A549 (cell line): ENCODE measurements at regions not wholly inside any gene's neighbourhood (a gene's known extent, or its start where the extent isn't known, plus 50 kb on each side); places are given as distances from the start of the nearest gene placed in this dataset.

Experiments used
- ATAC-seq, 2 experiments: fragments of 200-7000 bp in 1 of 2; fragments of >200 bp in 1 of 2; cut with Nextera tagmentation in 1 of 2; cut with Tn5 transposase in 1 of 2; 3 replicates each; pipeline versions ENCODE4 v1.8.0 to v1.9.1; 2018 to 2020; ENCODE audit warnings: mild to moderate bottlenecking in 1 of 2, moderate library complexity in 1 of 2
- CTCF ChIA-PET: fragments of 300-600 bp; sonication (Branson Sonifier 250); formaldehyde crosslinking; extraction: SDS; loops from one replicate; lab custom pipeline; 2021; ENCODE audit warnings: antibody characterized with exemption, inconsistent platforms; lab: Yijun Ruan, JAX
- POLR2A ChIA-PET: fragments of 350-600 bp; formaldehyde crosslinking; extraction: SDS; loops from one replicate; lab custom pipeline; 2021; ENCODE audit warnings: antibody characterized with exemption, inconsistent platforms; lab: Yijun Ruan, JAX
- DNase-seq, 2 experiments: peaks; one replicate each; pipeline versions ENCODE4 v3.0.0 to v3.0.0-alpha.2; 2011 to 2016; ENCODE audit warnings: low read depth in 1 of 2, low spot score in 1 of 2
- FAIRE-seq: peaks from 2 replicates; lab custom pipeline; 2011; peaks lifted over from hg19 to GRCh38; lab: Jason Lieb, UNC
- H3K27ac ChIP-seq, 2 experiments: fragments of >200 bp; sonication (Bioruptor Twin); formaldehyde crosslinking; 3 replicates each; pipeline ENCODE4 v1.5.1; 2016 to 2017
- H3K4me1 ChIP-seq: fragments of >200 bp; sonication (Bioruptor Twin); formaldehyde crosslinking; 3 replicates; pipeline ENCODE4 v1.6.1; 2016
- H3K4me2 ChIP-seq: fragments of >200 bp; sonication (Bioruptor Twin); formaldehyde crosslinking; 3 replicates; pipeline ENCODE4 v1.6.1; 2016
- H3K4me3 ChIP-seq: fragments of >200 bp; sonication (Bioruptor Twin); formaldehyde crosslinking; 3 replicates; pipeline ENCODE4 v1.5.1; 2016
- H3K9me3 ChIP-seq: fragments of >200 bp; sonication (Bioruptor Twin); formaldehyde crosslinking; 3 replicates; pipeline ENCODE4 v1.6.1; 2016
- BHLHE40 ChIP-seq: IDR thresholded peaks from 2 replicates; pipeline ENCODE4 v1.6.1; 2012; ENCODE audit warnings: low read depth, low read length, inconsistent platforms
- CEBPB ChIP-seq, 2 experiments: fragments of >200 bp in 1 of 2; sonication (Bioruptor Twin) in 1 of 2; formaldehyde crosslinking in 1 of 2; IDR thresholded peaks; 2 replicates each; pipeline ENCODE4 v1.6.1; 2012 to 2016
- CHD2 ChIP-seq: fragments of 150-350 bp; IDR thresholded peaks from 2 replicates; pipeline ENCODE4 v1.6.1; 2014; ENCODE audit warnings: low read length; ENCODE audit not compliant: partially characterized antibody
- EHF ChIP-seq: fragments of 250-450 bp; sonication (Bioruptor Pico); IDR thresholded peaks from 2 replicates; pipeline ENCODE4 v1.5.0; 2020; ENCODE audit warnings: mild to moderate bottlenecking
- EP300 ChIP-seq, 2 experiments: fragments of >200 bp; sonication (Bioruptor Twin); formaldehyde crosslinking; IDR thresholded peaks; 2 replicates in 1 of 2; 3 replicates in 1 of 2; pipeline ENCODE4 v1.6.1; 2016 to 2017
- ESRRA ChIP-seq: fragments of 150-350 bp; IDR thresholded peaks from 2 replicates; pipeline ENCODE4 v1.6.1; 2014; ENCODE audit warnings: mild to moderate bottlenecking, low read length, borderline replicate concordance
- FOSL2 ChIP-seq, 2 experiments: fragments of 450-650 bp in 1 of 2; fragments of >200 bp in 1 of 2; sonication (Bioruptor Twin) in 1 of 2; formaldehyde crosslinking; IDR thresholded peaks; 2 replicates each; pipeline versions ENCODE4 v1.5.0 to v1.6.1; 2016 to 2020; ENCODE audit warnings: mild to moderate bottlenecking in 1 of 2, moderate library complexity in 1 of 2
- HDAC2 ChIP-seq: fragments of 200-600 bp; sonication (generic); IDR thresholded peaks from 2 replicates; pipeline ENCODE4 v1.6.1; 2016
- HEYL ChIP-seq: fragments of 250-450 bp; sonication (Bioruptor Pico); IDR thresholded peaks from 2 replicates; pipeline ENCODE4 v1.8.0; 2021; ENCODE audit warnings: mild to moderate bottlenecking, moderate library complexity
- HOXA7 ChIP-seq: fragments of 250-450 bp; sonication (Bioruptor Pico); IDR thresholded peaks from 2 replicates; pipeline ENCODE4 v1.5.0; 2020; ENCODE audit warnings: mild to moderate bottlenecking, moderate library complexity
- HOXB13 ChIP-seq: fragments of 250-450 bp; sonication (Bioruptor Pico); IDR thresholded peaks from 2 replicates; pipeline ENCODE4 v1.5.0; 2020; ENCODE audit warnings: low read depth, mild to moderate bottlenecking, moderate library complexity
- MAZ ChIP-seq: fragments of 150-350 bp; IDR thresholded peaks from 2 replicates; pipeline ENCODE4 v1.6.1; 2014; ENCODE audit warnings: antibody characterized with exemption, low read depth, low read length, borderline replicate concordance
- NPAS2 ChIP-seq: fragments of 250-450 bp; sonication (Bioruptor Pico); IDR thresholded peaks from 2 replicates; pipeline ENCODE4 v1.8.0; 2022; ENCODE audit warnings: mild to moderate bottlenecking, moderate library complexity, borderline replicate concordance
- POLR2A ChIP-seq: IDR thresholded peaks from 2 replicates; pipeline ENCODE4 v1.6.1; 2012; ENCODE audit warnings: mild to moderate bottlenecking, low read length
- RARB ChIP-seq: fragments of 250-450 bp; sonication (Bioruptor Pico); IDR thresholded peaks from 2 replicates; pipeline ENCODE4 v1.8.0; 2021; ENCODE audit warnings: mild to moderate bottlenecking, moderate library complexity
- RNF2 ChIP-seq: fragments of 200-600 bp; sonication (generic); IDR thresholded peaks from 2 replicates; pipeline ENCODE4 v1.6.1; 2016; ENCODE audit warnings: low read depth, mild to moderate bottlenecking, antibody characterized with exemption, moderate library complexity, borderline replicate concordance
- TFCP2L1 ChIP-seq: fragments of 250-450 bp; sonication (Bioruptor Pico); IDR thresholded peaks from 2 replicates; pipeline ENCODE4 v1.5.0; 2021; ENCODE audit warnings: mild to moderate bottlenecking
- ZC3H11A ChIP-seq: fragments of 450-650 bp; IDR thresholded peaks from 2 replicates; pipeline ENCODE4 v1.6.1; 2014; ENCODE audit warnings: antibody characterized with exemption, mild to moderate bottlenecking
- ZNF302 ChIP-seq: fragments of 250-450 bp; sonication (Bioruptor Pico); IDR thresholded peaks from 2 replicates; pipeline ENCODE4 v1.9.0; 2021; ENCODE audit warnings: inconsistent platforms, mild to moderate bottlenecking, moderate library complexity
- ZSCAN20 ChIP-seq: fragments of 250-450 bp; sonication (Bioruptor Pico); IDR thresholded peaks from 2 replicates; pipeline ENCODE4 v1.8.0; 2022; ENCODE audit warnings: mild to moderate bottlenecking, moderate library complexity
- WGBS: methylation state at CpG from one replicate; pipeline ENCODE4 v1.1.6; 2017; ENCODE audit errors: missing lambda C conversion rate; 5-methylcytosine and 5-hydroxymethylcytosine counted together
- TF ChIP-seq, protein P1 (sequence below): fragments of >200 bp; sonication (Bioruptor Twin); formaldehyde crosslinking; IDR thresholded peaks from 3 replicates; pipeline ENCODE4 v1.5.1; 2016
- TF ChIP-seq, protein P2 (sequence below): fragments of 200-600 bp; sonication (generic); IDR thresholded peaks from 2 replicates; pipeline ENCODE4 v1.6.1; 2016; ENCODE audit warnings: antibody characterized with exemption, mild to moderate bottlenecking, moderate library complexity
- TF ChIP-seq, protein P3 (sequence below): fragments of 250-450 bp; sonication (Bioruptor Pico); IDR thresholded peaks from 2 replicates; pipeline ENCODE4 v1.5.0; 2020; ENCODE audit warnings: low read depth, mild to moderate bottlenecking, moderate library complexity

DNA sequence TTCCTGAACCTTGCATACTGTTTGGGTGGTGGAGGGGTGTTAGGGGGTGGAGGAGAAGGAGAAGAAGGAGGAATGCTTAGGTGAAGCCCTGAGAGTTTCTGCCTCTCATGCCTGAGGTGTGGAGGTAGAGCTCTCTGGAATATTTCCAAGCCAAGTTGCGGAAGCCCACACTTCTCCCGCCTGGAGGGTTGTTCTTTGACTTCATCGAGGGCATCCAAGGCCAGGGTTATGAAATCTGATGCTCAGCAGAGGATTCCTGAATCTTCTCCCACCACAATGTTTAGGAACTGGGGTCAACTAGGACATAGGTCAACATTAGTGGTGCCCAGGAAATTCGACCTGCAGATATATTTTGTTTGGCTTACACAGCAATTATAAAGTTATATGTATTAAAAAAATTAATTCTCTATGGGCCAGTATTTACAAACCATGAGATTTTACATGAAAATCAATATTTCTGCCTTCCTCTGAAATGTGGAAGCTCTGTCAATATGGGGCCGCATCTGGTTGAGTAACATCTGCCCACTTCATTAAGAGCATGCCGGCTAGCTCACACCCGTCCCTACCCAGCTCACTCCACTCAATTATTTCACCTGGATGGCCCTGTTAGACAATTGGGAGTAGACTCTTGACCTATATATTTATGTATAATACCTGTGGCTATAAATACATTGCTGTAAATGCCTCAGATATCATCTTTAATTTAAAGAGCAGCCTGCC, 257.1 kb upstream of the ZFP64 start:
- 21% methylated on average over 7 of the region's 7 CpGs for WGBS
- H3K9me3 ChIP-seq, result no peaks in the 10 kb centered on the region
- ATAC-seq, result no peak
- no peak overlapping the region for H3K4me2 ChIP-seq
- POLR2A ChIA-PET, result no interaction called here
- no peak for FAIRE-seq
- no peak for TF ChIP-seq NPAS2 (CRISPR knock-in tag)
- no peak for TF ChIP-seq POLR2A
- no peak for TF ChIP-seq FOSL2 (IDR thresholded peaks at IDR 0.05)
- TF ChIP-seq FOSL2 (CRISPR knock-in tag; IDR thresholded peaks at IDR 0.05), result no peak
- TF ChIP-seq RARB (CRISPR knock-in tag), result no peak
- no peak for TF ChIP-seq ZSCAN20 (CRISPR knock-in tag)
- DNase-seq, result no peak
- no peaks in the 10 kb centered on the region for H3K4me1 ChIP-seq
- H3K4me3 ChIP-seq, result no peak overlapping the region
- CTCF ChIA-PET, result interaction anchor here (0.8 kb wide), 1 partner anchor 73 kb away, joined by 4 read pairs; no protein-coding TSS in a partner anchor
- no peak overlapping the region for H3K27ac ChIP-seq

DNA sequence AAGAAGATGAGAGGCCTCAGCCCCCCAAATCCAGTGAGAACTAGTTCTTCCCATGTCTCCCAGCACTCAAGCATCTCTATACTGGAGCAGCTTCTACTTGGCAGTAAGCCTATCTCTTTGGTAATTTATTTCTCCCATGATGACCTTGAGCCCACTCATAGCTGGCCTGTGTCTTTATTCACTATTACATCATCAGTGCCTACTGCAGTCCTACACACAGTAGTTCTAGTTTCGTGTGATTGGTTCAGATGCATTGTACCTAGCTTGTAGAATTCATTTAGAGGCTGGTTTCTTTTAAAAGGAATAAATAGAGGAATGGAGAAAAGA, 255.6 kb upstream of the ZFP64 start:
- ATAC-seq (no peak), FAIRE-seq (no peak), DNase-seq (no peak)
- Histone ChIP-seq H3K27ac (no peak overlapping the region), H3K4me1 (no peaks in the 10 kb centered on the region), H3K4me2 (no peak overlapping the region), H3K9me3 (no peaks in the 10 kb centered on the region), H3K4me3 (no peak overlapping the region)
- ChIA-PET POLR2A (no interaction called here), CTCF (interaction anchor here (1.0 kb wide), 1 partner anchor 106 kb away, joined by 3 read pairs; no protein-coding TSS in a partner anchor)
- 13% methylated on average over 1 of the region's 1 CpG for WGBS
- TF ChIP-seq, protein P1, sequence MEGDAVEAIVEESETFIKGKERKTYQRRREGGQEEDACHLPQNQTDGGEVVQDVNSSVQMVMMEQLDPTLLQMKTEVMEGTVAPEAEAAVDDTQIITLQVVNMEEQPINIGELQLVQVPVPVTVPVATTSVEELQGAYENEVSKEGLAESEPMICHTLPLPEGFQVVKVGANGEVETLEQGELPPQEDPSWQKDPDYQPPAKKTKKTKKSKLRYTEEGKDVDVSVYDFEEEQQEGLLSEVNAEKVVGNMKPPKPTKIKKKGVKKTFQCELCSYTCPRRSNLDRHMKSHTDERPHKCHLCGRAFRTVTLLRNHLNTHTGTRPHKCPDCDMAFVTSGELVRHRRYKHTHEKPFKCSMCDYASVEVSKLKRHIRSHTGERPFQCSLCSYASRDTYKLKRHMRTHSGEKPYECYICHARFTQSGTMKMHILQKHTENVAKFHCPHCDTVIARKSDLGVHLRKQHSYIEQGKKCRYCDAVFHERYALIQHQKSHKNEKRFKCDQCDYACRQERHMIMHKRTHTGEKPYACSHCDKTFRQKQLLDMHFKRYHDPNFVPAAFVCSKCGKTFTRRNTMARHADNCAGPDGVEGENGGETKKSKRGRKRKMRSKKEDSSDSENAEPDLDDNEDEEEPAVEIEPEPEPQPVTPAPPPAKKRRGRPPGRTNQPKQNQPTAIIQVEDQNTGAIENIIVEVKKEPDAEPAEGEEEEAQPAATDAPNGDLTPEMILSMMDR, result no peak
- TF ChIP-seq CEBPB (IDR thresholded peaks at IDR 0.05) (no peak), CHD2 (no peak), BHLHE40 (no peak)
- TF ChIP-seq, protein P2, sequence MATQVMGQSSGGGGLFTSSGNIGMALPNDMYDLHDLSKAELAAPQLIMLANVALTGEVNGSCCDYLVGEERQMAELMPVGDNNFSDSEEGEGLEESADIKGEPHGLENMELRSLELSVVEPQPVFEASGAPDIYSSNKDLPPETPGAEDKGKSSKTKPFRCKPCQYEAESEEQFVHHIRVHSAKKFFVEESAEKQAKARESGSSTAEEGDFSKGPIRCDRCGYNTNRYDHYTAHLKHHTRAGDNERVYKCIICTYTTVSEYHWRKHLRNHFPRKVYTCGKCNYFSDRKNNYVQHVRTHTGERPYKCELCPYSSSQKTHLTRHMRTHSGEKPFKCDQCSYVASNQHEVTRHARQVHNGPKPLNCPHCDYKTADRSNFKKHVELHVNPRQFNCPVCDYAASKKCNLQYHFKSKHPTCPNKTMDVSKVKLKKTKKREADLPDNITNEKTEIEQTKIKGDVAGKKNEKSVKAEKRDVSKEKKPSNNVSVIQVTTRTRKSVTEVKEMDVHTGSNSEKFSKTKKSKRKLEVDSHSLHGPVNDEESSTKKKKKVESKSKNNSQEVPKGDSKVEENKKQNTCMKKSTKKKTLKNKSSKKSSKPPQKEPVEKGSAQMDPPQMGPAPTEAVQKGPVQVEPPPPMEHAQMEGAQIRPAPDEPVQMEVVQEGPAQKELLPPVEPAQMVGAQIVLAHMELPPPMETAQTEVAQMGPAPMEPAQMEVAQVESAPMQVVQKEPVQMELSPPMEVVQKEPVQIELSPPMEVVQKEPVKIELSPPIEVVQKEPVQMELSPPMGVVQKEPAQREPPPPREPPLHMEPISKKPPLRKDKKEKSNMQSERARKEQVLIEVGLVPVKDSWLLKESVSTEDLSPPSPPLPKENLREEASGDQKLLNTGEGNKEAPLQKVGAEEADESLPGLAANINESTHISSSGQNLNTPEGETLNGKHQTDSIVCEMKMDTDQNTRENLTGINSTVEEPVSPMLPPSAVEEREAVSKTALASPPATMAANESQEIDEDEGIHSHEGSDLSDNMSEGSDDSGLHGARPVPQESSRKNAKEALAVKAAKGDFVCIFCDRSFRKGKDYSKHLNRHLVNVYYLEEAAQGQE, result no peak

DNA sequence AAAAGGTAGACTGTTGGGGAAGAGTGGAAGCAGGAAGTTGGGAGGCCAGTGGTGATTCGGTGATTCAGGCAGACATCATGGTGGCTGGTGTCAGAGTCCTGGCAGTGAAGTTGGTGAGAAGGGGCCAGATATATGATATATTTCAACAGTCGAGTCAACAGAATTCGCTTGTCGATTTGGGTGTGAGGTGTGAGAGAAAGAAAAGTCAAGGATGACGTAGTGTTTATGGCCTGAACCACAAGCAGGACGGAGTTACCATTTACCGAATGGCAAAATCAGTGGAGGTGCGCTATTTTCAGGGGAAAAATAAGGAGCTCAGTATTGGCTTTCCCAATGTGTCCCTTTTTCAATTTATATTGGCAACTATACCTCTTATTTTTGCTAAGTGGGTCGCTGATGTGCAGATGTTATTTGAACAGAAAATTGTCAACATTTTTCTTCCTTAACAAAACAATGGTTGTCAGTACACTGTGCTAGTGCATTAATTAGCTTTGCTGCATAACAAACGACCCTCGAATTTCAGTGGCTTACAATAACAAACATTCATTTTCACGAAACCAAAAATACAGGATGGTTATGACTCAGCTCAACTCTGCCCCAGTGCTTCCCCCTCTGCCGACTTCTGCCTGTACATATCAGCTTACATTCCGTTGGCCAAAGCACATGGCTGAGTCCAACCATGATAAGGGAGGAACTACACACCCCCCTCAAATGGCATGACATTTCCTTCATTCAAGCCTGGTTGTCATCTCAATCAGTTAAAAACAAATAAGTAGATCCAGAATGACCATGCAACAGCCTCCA, 255.0 kb upstream of the ZFP64 start:
- H3K4me3 ChIP-seq, result no peak overlapping the region
- ChIA-PET POLR2A (no interaction called here), CTCF (no interaction called here)
- no peak for DNase-seq
- no peaks in the 10 kb centered on the region for H3K4me1 ChIP-seq
- H3K27ac ChIP-seq, result no peak overlapping the region
- H3K4me2 ChIP-seq, result no peak overlapping the region
- TF ChIP-seq, protein P3, sequence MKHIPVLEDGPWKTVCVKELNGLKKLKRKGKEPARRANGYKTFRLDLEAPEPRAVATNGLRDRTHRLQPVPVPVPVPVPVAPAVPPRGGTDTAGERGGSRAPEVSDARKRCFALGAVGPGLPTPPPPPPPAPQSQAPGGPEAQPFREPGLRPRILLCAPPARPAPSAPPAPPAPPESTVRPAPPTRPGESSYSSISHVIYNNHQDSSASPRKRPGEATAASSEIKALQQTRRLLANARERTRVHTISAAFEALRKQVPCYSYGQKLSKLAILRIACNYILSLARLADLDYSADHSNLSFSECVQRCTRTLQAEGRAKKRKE (CRISPR knock-in tag), result no peak
- no peak for TF ChIP-seq CHD2
- TF ChIP-seq RNF2, result no peak
- TF ChIP-seq MAZ, result no peak
- no peak for TF ChIP-seq HEYL (CRISPR knock-in tag)
- no peak for TF ChIP-seq POLR2A
- TF ChIP-seq ZC3H11A, result no peak
- TF ChIP-seq TFCP2L1, result no peak
- TF ChIP-seq EP300 (IDR thresholded peaks at IDR 0.05), result no peak
- no peak for TF ChIP-seq ZNF302 (CRISPR knock-in tag)
- no peak for TF ChIP-seq ESRRA
- TF ChIP-seq HOXB13 (CRISPR knock-in tag), result no peak
- TF ChIP-seq HOXA7, result no peak
- no peak for TF ChIP-seq HDAC2
- no peak for TF ChIP-seq EHF (CRISPR knock-in tag)
- WGBS, result 17% methylated on average over 14 of the region's 14 CpGs
- no peaks in the 10 kb centered on the region for H3K9me3 ChIP-seq
- no peak for ATAC-seq
- no peak for FAIRE-seq
